BJ (cell line): ENCODE measurements at regions not wholly inside any gene's neighbourhood (a gene's known extent, or its start where the extent isn't known, plus 50 kb on each side); places are given as distances from the start of the nearest gene placed in this dataset.

Source experiments
- CTCF ChIA-PET: fragments of 350-600 bp; formaldehyde crosslinking; extraction: SDS; loops from one replicate; lab custom pipeline; 2021; ENCODE audit warnings: antibody characterized with exemption, inconsistent platforms; lab: Yijun Ruan, JAX
- POLR2A ChIA-PET: fragments of 300-600 bp; sonication (Branson Sonifier 250); formaldehyde crosslinking; extraction: SDS; loops from one replicate; lab custom pipeline; 2021; ENCODE audit warnings: antibody characterized with exemption; lab: Charles Lee
- DNase-seq: peaks from one replicate; pipeline ENCODE4 v3.0.0-alpha.2; 2011; ENCODE audit warnings: low read depth
- H3K27me3 ChIP-seq: 2 replicates; pipeline ENCODE4 v1.6.0; 2011; ENCODE audit warnings: low read length; ENCODE audit not compliant: control insufficient read depth, insufficient read depth
- H3K36me3 ChIP-seq: 2 replicates; pipeline ENCODE4 v1.5.1; 2011; ENCODE audit warnings: low read length; ENCODE audit not compliant: control insufficient read depth, insufficient read depth
- H3K4me3 ChIP-seq: 2 replicates; pipeline ENCODE4 v1.5.1; 2011; ENCODE audit warnings: low read depth, mild to moderate bottlenecking, control low read depth, low read length
- TF ChIP-seq, protein P1 (sequence below): IDR thresholded peaks from 2 replicates; pipeline ENCODE4 v1.5.1; 2011; ENCODE audit warnings: low read depth, mild to moderate bottlenecking, control low read depth, inconsistent platforms, low read length, moderate library complexity; ENCODE audit not compliant: insufficient read depth

DNA sequence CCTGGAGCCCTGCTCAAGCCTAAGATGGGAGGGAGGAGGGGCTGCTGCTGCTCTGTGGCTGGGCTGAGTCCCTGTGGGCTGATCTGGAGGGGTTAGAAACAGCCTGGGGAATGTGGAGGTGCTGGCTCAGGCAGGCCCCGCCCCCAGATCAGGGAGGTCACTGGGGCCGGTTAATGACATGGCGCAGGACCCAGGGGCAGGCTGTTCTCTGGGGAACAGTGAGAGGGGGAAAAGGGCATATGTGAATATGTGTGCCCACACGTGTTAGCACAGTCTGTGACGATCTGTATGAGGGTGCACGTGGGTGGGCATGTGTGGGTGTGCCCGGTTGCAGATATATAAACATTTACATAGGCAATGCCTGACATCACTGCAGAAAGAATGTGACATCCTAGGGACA lies 143.5 kb downstream of the MIAT start:
- Histone ChIP-seq H3K27me3 (no peaks in the 10 kb centered on the region), H3K4me3 (no peak overlapping the region), H3K36me3 (no peaks in the 10 kb centered on the region)
- DNase-seq: no peak
- ChIA-PET CTCF (interaction anchor here (0.6 to 1.0 kb wide), 3 partner anchors 8 to 45 kb away, joined by 3 to 4 read pairs (median 3); no protein-coding TSS in a partner anchor), POLR2A (no interaction called here)
- TF ChIP-seq, protein P1, sequence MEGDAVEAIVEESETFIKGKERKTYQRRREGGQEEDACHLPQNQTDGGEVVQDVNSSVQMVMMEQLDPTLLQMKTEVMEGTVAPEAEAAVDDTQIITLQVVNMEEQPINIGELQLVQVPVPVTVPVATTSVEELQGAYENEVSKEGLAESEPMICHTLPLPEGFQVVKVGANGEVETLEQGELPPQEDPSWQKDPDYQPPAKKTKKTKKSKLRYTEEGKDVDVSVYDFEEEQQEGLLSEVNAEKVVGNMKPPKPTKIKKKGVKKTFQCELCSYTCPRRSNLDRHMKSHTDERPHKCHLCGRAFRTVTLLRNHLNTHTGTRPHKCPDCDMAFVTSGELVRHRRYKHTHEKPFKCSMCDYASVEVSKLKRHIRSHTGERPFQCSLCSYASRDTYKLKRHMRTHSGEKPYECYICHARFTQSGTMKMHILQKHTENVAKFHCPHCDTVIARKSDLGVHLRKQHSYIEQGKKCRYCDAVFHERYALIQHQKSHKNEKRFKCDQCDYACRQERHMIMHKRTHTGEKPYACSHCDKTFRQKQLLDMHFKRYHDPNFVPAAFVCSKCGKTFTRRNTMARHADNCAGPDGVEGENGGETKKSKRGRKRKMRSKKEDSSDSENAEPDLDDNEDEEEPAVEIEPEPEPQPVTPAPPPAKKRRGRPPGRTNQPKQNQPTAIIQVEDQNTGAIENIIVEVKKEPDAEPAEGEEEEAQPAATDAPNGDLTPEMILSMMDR: no peak

DNA sequence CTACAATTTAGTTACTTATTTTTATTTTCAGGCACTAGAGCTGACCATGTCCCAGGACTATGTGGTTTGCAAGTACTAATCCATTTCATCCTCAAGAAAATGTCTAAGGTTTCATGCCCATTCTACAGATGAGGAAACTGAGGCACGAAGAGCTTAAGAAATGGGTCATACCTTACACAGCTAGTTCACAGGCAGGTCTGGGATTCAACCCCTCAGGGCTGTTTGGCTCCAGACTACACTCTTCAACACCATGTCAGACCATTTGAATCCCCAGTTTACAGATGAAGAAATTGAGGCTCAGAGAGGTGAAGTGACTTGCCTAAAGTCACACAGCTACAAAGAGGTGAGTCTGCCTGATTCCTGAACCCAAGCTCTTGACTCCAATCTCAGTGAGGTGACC lies 144.1 kb downstream of the MIAT start:
- TF ChIP-seq, protein P1: no peak
- POLR2A ChIA-PET: no interaction called here
- DNase-seq: no peak
- no peaks in the 10 kb centered on the region for H3K36me3 ChIP-seq
- no peak overlapping the region for H3K4me3 ChIP-seq
- H3K27me3 ChIP-seq: no peaks in the 10 kb centered on the region
- CTCF ChIA-PET: interaction anchor here (0.8 kb wide), 1 partner anchor 45 kb away, joined by 3 read pairs; no protein-coding TSS in a partner anchor

DNA sequence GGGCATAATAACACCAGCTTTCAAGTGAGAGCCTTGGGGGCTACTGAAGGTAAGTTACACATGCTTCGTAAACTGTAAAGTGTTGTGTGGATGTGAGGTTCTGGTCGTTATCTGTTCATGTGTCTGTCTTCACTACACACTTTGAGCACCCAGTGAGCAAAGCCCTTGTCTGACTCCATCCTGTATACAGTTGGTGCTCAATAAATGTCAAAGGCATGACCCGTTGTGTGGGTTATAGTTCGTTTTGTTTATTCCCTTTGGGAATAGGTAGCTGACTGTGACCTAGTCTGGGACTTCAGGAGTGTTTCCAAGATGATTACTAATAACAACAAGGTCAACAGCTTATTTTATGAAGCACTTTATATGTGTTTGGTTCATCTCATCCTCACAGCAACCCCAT lies 146.9 kb downstream of the MIAT start:
- POLR2A ChIA-PET: no interaction called here
- no peaks in the 10 kb centered on the region for H3K36me3 ChIP-seq
- TF ChIP-seq, protein P1: no peak

DNA sequence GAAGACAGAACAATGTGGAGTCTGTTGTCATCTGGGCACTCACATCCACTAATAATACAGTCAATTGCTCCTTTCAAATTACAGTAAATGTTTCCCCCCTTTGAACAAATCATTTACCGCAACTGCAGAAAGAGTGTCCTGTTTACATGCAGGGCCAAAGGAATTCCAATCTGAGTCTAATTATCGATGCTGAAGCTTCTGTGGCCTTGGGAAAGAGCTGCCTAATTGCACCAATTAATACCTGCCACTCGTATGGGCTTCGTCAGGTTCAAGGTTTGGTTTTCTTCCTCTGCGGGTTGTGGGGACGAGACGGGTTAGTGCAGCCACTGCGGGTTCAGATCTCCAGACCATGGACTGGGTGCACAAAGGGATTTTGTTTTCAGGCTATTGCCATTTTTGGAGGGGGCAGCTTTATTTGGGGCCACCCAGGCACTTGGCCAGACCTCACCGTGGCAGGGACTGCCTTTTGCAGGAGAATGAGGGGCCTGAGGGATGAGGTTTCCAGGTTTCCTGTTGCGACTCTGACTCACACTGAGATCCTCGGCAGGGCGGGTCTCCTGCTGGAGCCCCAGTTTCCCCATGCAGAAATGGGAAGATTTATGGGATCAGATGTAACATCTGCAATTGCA lies 147.6 kb downstream of the MIAT start:
- no peaks in the 10 kb centered on the region for H3K36me3 ChIP-seq
- TF ChIP-seq, protein P1: no peak
- ChIA-PET POLR2A (no interaction called here), CTCF (interaction anchor here (0.5 to 1.0 kb wide), 3 partner anchors 8 to 23 kb away, joined by 3 read pairs; no protein-coding TSS in a partner anchor)
- H3K4me3 ChIP-seq: no peak overlapping the region
- DNase-seq: no peak
- H3K27me3 ChIP-seq: no peaks in the 10 kb centered on the region

More for the DNA sequence above, 146.9 kb downstream of the MIAT start:
- H3K27me3 ChIP-seq: no peaks in the 10 kb centered on the region
- CTCF ChIA-PET: interaction anchor here (1.0 kb wide), 1 partner anchor 22 kb away, joined by 3 read pairs; no protein-coding TSS in a partner anchor
- DNase-seq: no peak
- H3K4me3 ChIP-seq: no peak overlapping the region

DNA sequence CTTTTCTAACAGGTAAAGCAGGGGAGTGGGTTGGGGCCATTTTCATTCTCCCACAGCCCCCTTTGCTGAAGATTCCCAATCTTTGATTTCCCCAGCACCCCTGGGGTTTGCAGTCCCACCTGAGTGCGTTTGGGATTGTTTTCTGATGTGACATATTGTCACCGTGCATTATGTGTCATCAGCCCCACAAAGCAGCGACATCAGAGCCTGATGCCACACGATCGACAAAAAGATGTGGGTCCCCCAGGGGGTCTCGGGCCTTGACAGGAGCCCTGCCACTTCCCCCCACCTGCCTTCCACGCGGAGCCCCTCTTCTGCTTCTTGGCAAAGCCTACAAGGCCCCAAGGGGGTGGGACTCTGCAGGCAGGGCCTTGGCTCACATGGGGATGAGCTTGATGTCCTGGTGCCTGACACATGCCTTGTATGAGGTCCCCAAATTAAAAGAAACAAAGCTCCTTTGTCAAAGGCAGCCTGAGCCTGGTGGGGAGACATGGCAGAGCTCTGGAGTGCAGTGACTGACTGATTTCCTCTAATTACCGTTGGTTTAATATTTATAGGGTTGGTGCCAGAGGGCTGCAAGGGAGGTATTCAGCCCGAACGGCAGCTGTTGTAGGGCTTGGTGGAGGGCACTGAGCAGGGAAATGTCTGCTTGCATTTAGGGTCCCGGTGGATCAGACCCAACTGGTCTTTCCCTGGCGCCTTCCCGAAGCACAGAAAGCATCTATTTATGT lies 149.2 kb downstream of the MIAT start:
- TF ChIP-seq, protein P1: no peak
- no peak overlapping the region for H3K4me3 ChIP-seq
- CTCF ChIA-PET: no interaction called here
- no peaks in the 10 kb centered on the region for H3K27me3 ChIP-seq
- no peaks in the 10 kb centered on the region for H3K36me3 ChIP-seq
- DNase-seq: no peak
- POLR2A ChIA-PET: no interaction called here
